ENCODE measurements at regions not wholly inside any gene's neighbourhood (a gene's known extent, or its start where the extent isn't known, plus 50 kb on each side); places are given as distances from the start of the nearest gene placed in this dataset.

- no peak for DNase-seq
Measured at GRCh38 chr7:27364344-27364758, 121.7 kb downstream of the EVX1 start.

GRCh38 chr7:27367179-27367932 is 124.8 kb downstream of the EVX1 start:
- DNase-seq: no peak

GRCh38 chr7:27367933-27368549 is 125.4 kb downstream of the EVX1 start:
- no peak for DNase-seq

GRCh38 chr7:27374958-27375841 is 132.6 kb downstream of the EVX1 start:
- DNase-seq: no peak

- no peak for DNase-seq
Measured at GRCh38 chr7:27375958-27376357, 133.4 kb downstream of the EVX1 start.

GRCh38 chr7:27377988-27378387 is 135.4 kb downstream of the EVX1 start:
- no peak for DNase-seq

GRCh38 chr7:27382307-27382706 is 139.7 kb downstream of the EVX1 start:
- DNase-seq: no peak

GRCh38 chr7:27386581-27386980 is 144.0 kb downstream of the EVX1 start:
- DNase-seq: no peak

- no peak for DNase-seq
Measured at GRCh38 chr7:27387864-27388263, 145.3 kb downstream of the EVX1 start.

- no peak for DNase-seq
Measured at GRCh38 chr7:27388561-27388960, 146.0 kb downstream of the EVX1 start.

GRCh38 chr7:27389496-27389895 is 146.9 kb downstream of the EVX1 start:
- no peak for DNase-seq

- no peak for DNase-seq
Measured at GRCh38 chr7:27392477-27392876, 149.9 kb downstream of the EVX1 start.

- DNase-seq: no peak
Measured at GRCh38 chr7:27394871-27395270, 152.3 kb downstream of the EVX1 start.

- DNase-seq: no peak
Measured at GRCh38 chr7:27395626-27396025, 153.0 kb downstream of the EVX1 start.

GRCh38 chr7:27397503-27397902 is 154.9 kb downstream of the EVX1 start:
- DNase-seq: no peak

GRCh38 chr7:27398851-27399250 is 156.2 kb downstream of the EVX1 start:
- no peak for DNase-seq

GRCh38 chr7:27399791-27400567 is 157.4 kb downstream of the EVX1 start:
- no peak for DNase-seq

- no peak for DNase-seq
Measured at GRCh38 chr7:27405780-27406179, 163.2 kb downstream of the EVX1 start.

GRCh38 chr7:27409311-27409710 is 166.7 kb downstream of the EVX1 start:
- DNase-seq: no peak

GRCh38 chr7:27409776-27410175 is 167.2 kb downstream of the EVX1 start:
- no peak for DNase-seq

- DNase-seq: no peak
Measured at GRCh38 chr7:27410812-27411544, 168.4 kb downstream of the EVX1 start.

- DNase-seq: no peak
Measured at GRCh38 chr7:27412164-27412563, 169.6 kb downstream of the EVX1 start.

Data from hematopoietic multipotent progenitor cell treated with erythropoietin and hydrocortisone succinate and interleukin-3 and kit ligand, for 8 days (in vitro differentiated cells).